GM12873 (cell line): ENCODE measurements at regions not wholly inside any gene's neighbourhood (a gene's known extent, or its start where the extent isn't known, plus 50 kb on each side); places are given as distances from the start of the nearest gene placed in this dataset.

Source experiments
- CTCF ChIP-seq: IDR thresholded peaks from 2 replicates; pipeline ENCODE4 v1.5.1; 2012; ENCODE audit warnings: low read depth, mild to moderate bottlenecking, moderate library complexity, low read length, control low read depth; ENCODE audit not compliant: insufficient read depth; ENCODE audit errors: missing control alignments

DNA sequence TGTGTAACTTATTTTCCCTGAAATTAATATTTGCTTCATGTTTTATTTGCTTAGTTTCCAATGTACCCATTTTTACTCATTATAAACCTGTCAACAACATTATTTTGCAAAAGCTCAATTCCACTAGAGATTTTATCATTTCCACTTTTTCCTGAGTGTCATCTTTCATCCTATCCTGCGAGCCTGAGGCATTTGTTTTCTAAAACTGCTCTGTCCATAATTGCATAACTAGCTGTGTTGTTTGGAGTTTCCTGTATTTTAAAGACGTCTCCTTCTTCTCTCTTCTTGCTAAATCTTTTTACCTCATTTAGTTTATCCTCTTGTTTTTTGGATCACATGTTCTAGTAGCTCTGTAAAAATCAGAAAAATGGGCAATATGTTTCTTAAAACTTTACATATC lies 332.7 kb upstream of the NOVA1 start:
- TF ChIP-seq CTCF = no peak

- no peak for TF ChIP-seq CTCF
These were observed 334.8 kb upstream of the NOVA1 start for GRCh38 chr14:26932606-26933005.

GRCh38 chr14:26933431-26933830 lies 335.6 kb upstream of the NOVA1 start:
- no peak for TF ChIP-seq CTCF

DNA sequence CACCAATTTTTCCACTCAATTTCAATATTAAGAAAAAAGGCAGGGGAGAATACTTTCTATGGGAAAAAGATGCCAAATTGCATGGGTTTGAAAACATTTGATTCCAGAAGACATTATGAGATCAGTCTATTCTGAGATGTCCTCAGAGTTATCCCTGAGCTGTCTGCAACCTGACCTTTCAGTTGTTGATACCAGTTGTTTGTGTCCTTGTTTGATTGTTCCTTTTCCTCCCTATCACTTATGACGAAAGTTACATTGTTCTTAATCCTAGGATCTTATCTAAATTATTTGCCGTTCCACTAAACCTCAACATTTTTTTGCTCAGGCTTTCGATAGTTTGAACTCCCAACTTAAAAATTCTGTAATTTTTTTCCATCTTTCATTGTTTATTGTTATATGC lies 336.3 kb upstream of the NOVA1 start:
- TF ChIP-seq CTCF = no peak

GRCh38 chr14:26935733-26936132 lies 337.9 kb upstream of the NOVA1 start:
- TF ChIP-seq CTCF = no peak

GRCh38 chr14:26938054-26938453 lies 340.2 kb upstream of the NOVA1 start:
- no peak for TF ChIP-seq CTCF

- TF ChIP-seq CTCF = no peak
These were observed 341.9 kb upstream of the NOVA1 start for GRCh38 chr14:26939755-26940154.
